ENCODE measurements at regions not wholly inside any gene's neighbourhood (a gene's known extent, or its start where the extent isn't known, plus 50 kb on each side); places are given as distances from the start of the nearest gene placed in this dataset.

- TF ChIP-seq SPI1 (IDR thresholded peaks at IDR 0.05; ENCODE audit: low read depth, low read length): no peak
- TF ChIP-seq POLR2AphosphoS5 (IDR thresholded peaks at IDR 0.05; ENCODE audit: low read depth, low read length): no peak
- TF ChIP-seq POLR2A (IDR thresholded peaks at IDR 0.05; ENCODE audit: low read depth, low read length): no peak
- TF ChIP-seq TAF1 (IDR thresholded peaks at IDR 0.05; ENCODE audit: low read depth, low read length): no peak
- TF ChIP-seq POU2F2 (IDR thresholded peaks at IDR 0.05; ENCODE audit: low read depth, low read length): no peak
Measured at GRCh38 chr1:4581807-4582206, 72.6 kb upstream of the AJAP1 start.
